Fibroblast of mammary gland (primary cell): ENCODE measurements at regions not wholly inside any gene's neighbourhood (a gene's known extent, or its start where the extent isn't known, plus 50 kb on each side); places are given as distances from the start of the nearest gene placed in this dataset.
A peak's percentile ranks its signal among the peaks of the same experiment; 100 is the strongest.
"Not testable (repeated sequence)": the region's sequence is repeated elsewhere in the genome, so short reads cannot be mapped to it uniquely, and the experiment has no call there.

Experiments
- DNase-seq: peaks from one replicate; pipeline ENCODE4 v3.0.0-alpha.2; 2010; ENCODE audit warnings: low read depth
- H3K4me3 ChIP-seq: 2 replicates; pipeline ENCODE4 v1.5.1; 2011; ENCODE audit warnings: low read depth, mild to moderate bottlenecking, low read length, moderate library complexity; ENCODE audit not compliant: control insufficient read depth
- CTCF ChIP-seq: conservative IDR thresholded peaks from 2 replicates; pipeline ENCODE4 v1.5.1; 2011; ENCODE audit warnings: low read depth, low read length, inconsistent platforms; ENCODE audit not compliant: control insufficient read depth, insufficient read depth

GRCh38 chr7:115289971-115290370, 368.1 kb downstream of the MDFIC start:
- TF ChIP-seq CTCF, result no peak
- peak; percentile 49 for DNase-seq
- H3K4me3 ChIP-seq, result no peak overlapping the region

- no peak overlapping the region for H3K4me3 ChIP-seq
- TF ChIP-seq CTCF, result no peak
- DNase-seq, result no peak
These were observed 354.9 kb downstream of the MDFIC start for GRCh38 chr7:115276791-115277190.

- not testable (repeated sequence) for DNase-seq, H3K4me3 ChIP-seq
These were observed 352.0 kb downstream of the MDFIC start for GRCh38 chr7:115273855-115274254.

GRCh38 chr7:115273139-115273772, 351.4 kb downstream of the MDFIC start:
- DNase-seq, result no peak
- TF ChIP-seq CTCF, result no peak
- no peak overlapping the region for H3K4me3 ChIP-seq

- DNase-seq, result peak; percentile 55
- no peak overlapping the region for H3K4me3 ChIP-seq
- no peak for TF ChIP-seq CTCF
These were observed 349.7 kb downstream of the MDFIC start for GRCh38 chr7:115271332-115272235.

GRCh38 chr7:115269486-115269885, 347.6 kb downstream of the MDFIC start:
- no peak overlapping the region for H3K4me3 ChIP-seq
- no peak for TF ChIP-seq CTCF
- DNase-seq, result peak; percentile 18

GRCh38 chr7:115267503-115267902, 345.6 kb downstream of the MDFIC start:
- DNase-seq, result no peak
- TF ChIP-seq CTCF, result no peak

More at GRCh38 chr7:115267503-115267902, 345.6 kb downstream of the MDFIC start:
- H3K4me3 ChIP-seq, result no peak overlapping the region
